Endometrium (tissue), 2 donors: ENCODE measurements at regions not wholly inside any gene's neighbourhood (a gene's known extent, or its start where the extent isn't known, plus 50 kb on each side); places are given as distances from the start of the nearest gene placed in this dataset.
A peak's percentile ranks its signal among the peaks of the same experiment; 100 is the strongest.
"Not testable (repeated sequence)": the region's sequence is repeated elsewhere in the genome, so short reads cannot be mapped to it uniquely, and the experiment has no call there.

Experiments
- FAIRE-seq: peaks from 2 replicates; lab custom pipeline; 2012; peaks lifted over from hg19 to GRCh38; lab: Jason Lieb, UNC
- donor health status: control.
- donor health status: control.

- FAIRE-seq, result not testable (repeated sequence)
Observed at GRCh38 chr17:20633268-20634059, 53.9 kb downstream of the CDRT15L2 start.

- FAIRE-seq, result not testable (repeated sequence)
Observed at GRCh38 chr17:20640147-20640546, 60.6 kb downstream of the CDRT15L2 start.

GRCh38 chr17:20646661-20647272, 67.2 kb downstream of the CDRT15L2 start:
- FAIRE-seq, result not testable (repeated sequence)

DNA sequence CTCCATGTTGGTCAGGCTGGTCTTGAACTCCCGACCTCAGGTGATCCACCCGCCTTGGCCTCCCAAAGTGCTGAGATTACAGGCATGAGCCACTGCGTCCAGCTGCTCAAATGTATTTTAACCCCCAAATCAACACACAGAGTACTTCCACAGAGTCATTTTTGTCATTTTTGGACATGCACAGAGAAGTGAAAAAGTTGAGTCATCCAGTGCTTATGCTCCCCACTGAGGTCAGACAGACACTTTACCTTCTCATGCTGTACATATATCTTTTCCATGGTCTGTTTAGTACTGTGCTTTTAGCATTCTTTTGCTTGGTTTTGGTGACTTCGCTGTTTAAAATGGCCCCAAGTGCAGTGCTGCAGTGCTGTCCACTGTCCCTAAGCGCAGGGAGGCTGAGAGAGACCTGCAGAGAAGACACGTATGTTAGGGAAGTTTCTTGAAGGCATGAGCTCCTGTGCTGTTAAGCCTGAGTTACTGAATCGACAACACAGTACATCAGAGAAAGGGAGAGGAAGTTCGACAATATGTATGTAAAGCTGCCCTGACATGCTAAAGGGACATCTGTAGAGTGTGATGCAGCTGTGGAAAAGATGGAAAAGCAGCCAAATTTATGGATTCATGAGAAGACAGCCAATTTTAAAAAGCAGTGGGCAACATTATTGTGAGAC, 69.7 kb downstream of the CDRT15L2 start:
- FAIRE-seq, result not testable (repeated sequence)

DNA sequence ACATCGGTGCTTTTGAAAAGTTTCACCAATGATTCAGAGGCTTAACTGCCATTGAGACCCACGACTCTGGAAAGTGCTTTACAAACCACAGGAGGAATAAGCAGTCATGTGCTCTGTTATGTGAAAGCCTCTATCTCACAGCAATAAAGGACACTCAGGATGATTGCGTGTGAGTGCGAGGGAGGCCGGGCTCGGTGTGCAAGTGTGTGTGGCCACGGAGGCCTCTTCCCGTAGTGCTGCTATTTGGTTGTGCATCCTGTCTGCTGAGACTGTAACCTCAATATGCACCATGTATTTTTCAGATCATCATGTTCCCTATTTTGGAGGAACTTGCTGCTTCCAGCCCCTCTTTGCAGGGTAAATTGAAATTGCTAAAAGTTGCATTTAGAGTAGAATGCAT, 71.5 kb downstream of the CDRT15L2 start:
- not testable (repeated sequence) for FAIRE-seq

DNA sequence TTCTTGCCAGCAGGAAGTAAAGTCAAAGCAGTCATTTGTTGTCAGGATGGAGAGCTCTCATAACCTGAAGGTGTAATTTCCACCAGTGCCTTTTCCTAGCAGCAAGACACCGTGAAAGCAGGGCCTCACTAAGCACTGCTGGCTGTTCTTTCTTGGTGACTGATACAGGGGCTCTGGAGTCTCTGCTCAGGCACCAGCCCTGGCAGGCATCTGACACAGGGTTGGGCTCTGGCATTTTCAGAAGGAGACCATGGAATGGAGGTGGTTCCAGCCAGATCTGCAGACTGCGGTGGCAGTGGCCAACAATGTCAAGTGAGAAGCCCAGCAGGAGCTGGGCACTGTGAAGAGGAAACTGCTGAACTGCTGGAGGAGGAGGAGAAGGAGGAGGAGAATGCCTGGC, 72.2 kb downstream of the CDRT15L2 start:
- not testable (repeated sequence) for FAIRE-seq

- FAIRE-seq, result not testable (repeated sequence)
Observed at GRCh38 chr17:20653391-20653790, 73.9 kb downstream of the CDRT15L2 start.

DNA sequence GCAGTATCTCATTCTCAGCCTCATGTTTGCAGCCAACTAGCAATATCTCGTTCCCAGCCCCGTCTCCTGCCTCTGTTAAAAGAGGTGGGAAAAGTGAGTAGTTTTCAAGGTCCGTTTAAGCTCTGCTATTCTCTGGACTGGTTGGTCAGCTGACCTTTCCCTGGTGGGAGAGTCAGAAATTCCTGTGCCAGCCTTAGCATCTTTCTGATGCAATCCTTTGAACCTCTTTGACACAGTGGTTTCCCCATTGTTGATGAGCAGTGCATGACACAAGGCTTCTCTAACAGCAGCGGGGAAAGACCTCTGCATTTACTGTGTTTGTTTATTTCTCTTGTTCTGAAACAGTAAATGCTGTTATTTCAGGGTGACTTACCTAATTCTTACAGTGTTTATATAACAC, 74.6 kb downstream of the CDRT15L2 start:
- FAIRE-seq, result peak; percentile 63

DNA sequence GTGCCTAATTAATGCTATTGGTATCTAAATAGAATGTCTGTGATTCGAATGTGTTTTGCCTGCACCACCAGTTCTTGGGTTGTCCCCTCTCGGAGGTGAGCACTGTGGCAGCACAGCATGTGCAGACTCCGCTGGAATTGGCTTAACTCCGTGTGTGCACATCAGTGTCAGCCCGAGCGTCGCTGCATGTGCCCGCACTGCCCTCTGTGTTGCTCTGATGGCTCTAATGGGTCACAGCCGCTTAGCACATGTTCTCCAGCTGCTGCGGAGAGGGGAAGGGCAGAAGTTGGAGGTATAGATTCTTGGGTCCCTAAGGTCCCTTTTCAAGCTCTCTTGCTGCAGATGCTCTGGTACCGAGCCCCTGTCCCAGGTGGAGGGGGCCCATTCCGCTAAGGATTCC, 75.1 kb downstream of the CDRT15L2 start:
- not testable (repeated sequence) for FAIRE-seq

DNA sequence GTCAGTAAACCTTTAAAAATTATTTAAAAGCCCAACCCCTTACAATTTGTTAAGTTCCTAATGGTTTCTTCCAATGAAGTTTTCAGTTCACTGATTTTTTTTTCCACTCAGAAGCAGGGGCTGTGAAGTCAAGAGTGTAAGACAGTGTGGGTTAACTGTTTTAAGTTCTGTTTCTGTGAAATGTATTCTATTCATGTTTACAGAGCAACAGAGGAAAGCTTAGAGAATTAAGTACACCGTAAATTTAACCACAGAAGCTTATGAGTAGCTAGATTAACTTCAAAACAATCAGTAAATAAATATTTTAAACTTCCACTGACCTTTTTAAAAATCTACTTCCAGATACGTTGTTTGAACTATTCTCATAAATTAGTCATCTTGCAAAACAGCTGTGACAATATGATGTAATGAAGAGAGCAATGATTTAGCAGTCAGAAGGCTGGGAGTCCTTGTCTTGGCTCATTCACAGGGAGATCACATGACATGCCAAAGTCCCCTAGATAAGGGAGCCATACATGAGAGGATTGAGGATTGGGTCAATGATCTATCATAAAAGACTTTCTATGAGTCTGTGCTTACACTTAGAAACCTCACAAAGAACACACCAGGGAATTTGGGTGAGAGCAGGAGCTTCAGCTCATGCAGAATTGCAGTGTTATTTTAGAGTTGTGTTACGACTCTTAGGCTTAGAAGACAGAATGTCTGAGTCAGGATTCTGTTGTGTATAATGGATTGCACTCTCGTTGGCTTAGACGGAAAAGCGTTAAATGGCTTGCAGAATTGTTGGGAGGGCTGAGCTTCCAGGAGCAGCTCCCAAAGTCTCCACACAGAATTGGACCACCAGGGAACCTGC, 85.8 kb downstream of the CDRT15L2 start:
- FAIRE-seq, result not testable (repeated sequence)

DNA sequence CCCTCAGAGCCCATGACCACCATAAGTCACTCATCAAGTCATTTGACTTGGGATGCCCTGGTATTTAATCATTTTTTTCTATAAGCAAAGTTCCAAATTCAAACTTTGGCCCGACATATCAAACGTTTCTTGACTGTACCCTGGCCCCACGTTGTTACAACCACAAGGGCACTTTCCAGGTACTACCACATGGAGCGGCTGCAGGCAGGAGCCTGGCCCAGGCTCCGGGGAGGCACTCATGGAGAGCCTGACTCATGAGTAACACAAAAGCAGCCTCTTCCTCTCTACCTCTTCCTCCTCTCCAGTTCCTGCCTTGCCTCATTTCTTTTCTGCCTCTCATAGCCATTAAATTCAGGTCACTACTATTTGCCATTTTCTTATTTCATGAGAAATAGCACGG, 87.2 kb downstream of the CDRT15L2 start:
- not testable (repeated sequence) for FAIRE-seq

GRCh38 chr17:20667712-20668111, 88.2 kb downstream of the CDRT15L2 start:
- not testable (repeated sequence) for FAIRE-seq

GRCh38 chr17:20668316-20668715, 88.8 kb downstream of the CDRT15L2 start:
- not testable (repeated sequence) for FAIRE-seq

GRCh38 chr17:20668868-20669267, 89.3 kb downstream of the CDRT15L2 start:
- not testable (repeated sequence) for FAIRE-seq

GRCh38 chr17:20670506-20670905, 91.0 kb downstream of the CDRT15L2 start:
- FAIRE-seq, result not testable (repeated sequence)

- not testable (repeated sequence) for FAIRE-seq
Observed at GRCh38 chr17:20674374-20674773, 94.8 kb downstream of the CDRT15L2 start.

DNA sequence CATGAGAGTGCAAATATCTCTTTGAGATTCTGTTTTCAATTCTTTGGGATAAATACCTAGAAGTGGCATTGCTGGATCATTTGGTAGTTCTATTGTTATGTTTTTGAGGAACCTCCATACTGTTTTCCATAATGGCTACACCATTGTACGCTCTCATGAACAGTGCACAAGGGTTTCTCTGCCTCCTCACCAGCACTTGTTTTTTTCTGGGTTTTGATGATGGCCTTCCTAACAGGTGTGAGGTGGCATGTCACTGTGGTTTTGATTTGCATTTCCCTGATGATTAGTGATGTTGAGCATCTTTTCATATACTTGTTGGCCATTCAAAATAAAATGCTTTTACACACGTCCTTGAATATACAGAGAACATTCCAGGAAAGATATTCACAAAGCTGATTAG, 96.2 kb downstream of the CDRT15L2 start:
- not testable (repeated sequence) for FAIRE-seq

DNA sequence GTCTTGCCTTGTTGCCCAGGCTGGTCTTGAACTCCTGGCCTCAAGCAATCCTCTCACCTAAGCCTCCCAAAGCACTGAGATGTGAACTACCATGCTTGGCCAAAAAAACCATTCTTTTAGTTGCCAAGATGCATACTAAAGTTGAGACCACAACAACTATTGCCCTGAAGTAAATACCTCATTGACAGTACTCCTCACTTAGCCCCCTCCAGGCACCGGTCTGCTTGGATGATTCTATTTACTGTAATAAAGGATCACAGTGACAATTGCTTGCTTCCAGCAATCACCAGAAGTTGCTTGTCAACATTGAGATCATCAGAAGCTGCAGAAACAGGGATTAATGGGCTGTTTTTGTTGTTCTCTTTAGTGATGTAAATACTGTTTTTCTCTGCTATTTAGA, 97.1 kb downstream of the CDRT15L2 start:
- FAIRE-seq, result not testable (repeated sequence)

- not testable (repeated sequence) for FAIRE-seq
Observed at GRCh38 chr17:20677469-20677868, 97.9 kb downstream of the CDRT15L2 start.

- FAIRE-seq, result not testable (repeated sequence)
Observed at GRCh38 chr17:20678424-20678823, 98.9 kb downstream of the CDRT15L2 start.

DNA sequence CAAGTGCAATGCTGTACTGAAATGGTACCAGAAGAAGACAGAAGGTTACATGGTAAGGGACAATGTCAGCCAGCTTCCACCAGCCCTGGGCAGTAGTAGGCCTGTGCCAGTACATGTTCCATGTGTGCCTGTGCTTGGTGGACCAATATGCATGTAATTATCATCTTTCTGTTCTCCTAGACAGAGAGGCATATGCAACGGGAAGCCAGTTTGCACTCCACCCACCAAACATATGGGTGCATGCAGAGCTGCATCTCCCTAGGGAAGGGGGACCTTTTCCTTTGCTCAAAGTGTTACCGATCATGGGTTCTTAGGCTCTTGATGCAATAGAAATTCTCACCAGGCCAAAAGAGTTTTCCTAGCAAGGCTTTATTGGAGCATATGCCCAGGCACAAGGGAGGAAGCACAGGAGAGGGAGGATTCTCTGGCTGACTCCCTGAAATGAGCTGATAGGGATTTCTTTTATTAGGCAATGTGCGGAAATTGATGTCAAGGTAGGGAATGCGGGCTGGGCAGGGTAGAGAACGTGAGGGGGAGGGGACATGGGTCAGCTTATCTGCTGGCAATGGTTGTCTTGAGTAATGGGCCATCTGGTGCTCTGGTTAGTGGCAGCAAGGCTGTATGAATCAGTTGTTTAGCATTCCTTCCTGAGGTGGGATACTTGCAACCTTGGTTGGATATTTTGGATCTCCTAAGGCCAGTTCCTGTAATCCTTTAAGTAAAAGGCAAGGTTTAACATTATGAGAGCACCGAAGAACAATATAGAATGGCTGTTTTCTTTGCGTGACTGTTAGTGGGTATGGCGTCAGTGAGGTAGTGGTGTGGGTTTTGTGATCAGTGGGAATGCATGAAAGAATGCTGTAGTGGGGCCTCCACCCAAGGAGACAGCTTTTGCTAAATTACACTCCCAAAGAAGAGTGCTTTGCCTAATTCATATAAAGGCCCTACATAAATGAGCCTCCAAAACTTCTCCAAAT, 102.5 kb downstream of the CDRT15L2 start:
- FAIRE-seq, result not testable (repeated sequence)
